Testis (tissue), 2 donors: ENCODE measurements at regions not wholly inside any gene's neighbourhood (a gene's known extent, or its start where the extent isn't known, plus 50 kb on each side); places are given as distances from the start of the nearest gene placed in this dataset.

Experiments
- DNase-seq: peaks from one replicate; pipeline ENCODE4 v3.0.0-alpha.2; 2019
- H3K27ac ChIP-seq, 2 donors: fragments of 200-600 bp; sonication (generic); one replicate each; pipeline ENCODE4 v1.5.1; 2019
- H3K27me3 ChIP-seq: fragments of 200-600 bp; sonication (generic); one replicate; pipeline ENCODE4 v1.5.1; 2019
- H3K36me3 ChIP-seq: fragments of 200-600 bp; sonication (generic); one replicate; pipeline ENCODE4 v1.5.1; 2017; ENCODE audit warnings: low read depth; ENCODE audit errors: missing control alignments
- H3K4me1 ChIP-seq: fragments of 200-600 bp; sonication (generic); one replicate; pipeline ENCODE4 v1.5.1; 2019
- H3K4me3 ChIP-seq, 2 donors: fragments of 200-600 bp; sonication (generic); one replicate each; pipeline ENCODE4 v1.5.1; 2017 to 2019
- H3K9me3 ChIP-seq: fragments of 200-600 bp; sonication (generic); one replicate; pipeline ENCODE4 v1.5.1; 2017
- CTCF ChIP-seq, 3 experiments: fragments of 450-650 bp in 2 of 3; fragments of 200-600 bp in 1 of 3; sonication (generic) in 1 of 3; IDR thresholded peaks; one replicate each; pipeline ENCODE4 v1.5.1; 2016 to 2019; ENCODE audit warnings: antibody characterized with exemption in 3 of 3, mild to moderate bottlenecking in 2 of 3, moderate library complexity in 1 of 3
- POLR2A ChIP-seq: fragments of 450-650 bp; IDR thresholded peaks from one replicate; pipeline ENCODE4 v1.6.1; 2017; ENCODE audit warnings: antibody characterized with exemption, mild to moderate bottlenecking, moderate library complexity
- WGBS, 2 donors: methylation state at CpG; one replicate each; pipeline ENCODE4 v1.1.5; 2018; 5-methylcytosine and 5-hydroxymethylcytosine counted together
- intact Hi-C: fragments of 100-400 bp; cut with DNase I; formaldehyde crosslinking; loops from one replicate; pipeline ENCODE4 v1.15.1; 2023; ENCODE audit warnings: low total_unique reads

GRCh38 chr6:137967689-137968454 lies 100.8 kb downstream of the TNFAIP3 start:
- no peaks in the 10 kb centered on the region for H3K36me3 ChIP-seq
- no peak overlapping the region for H3K27ac ChIP-seq
- no peaks in the 10 kb centered on the region for H3K27me3 ChIP-seq
- TF ChIP-seq CTCF (IDR thresholded peaks at IDR 0.05) (no peak), POLR2A (no peak)
- no peak for DNase-seq
- H3K9me3 ChIP-seq: no peaks in the 10 kb centered on the region
- WGBS, 2 donors: 80 to 90% methylated on average over 5 of the region's 5 CpGs
- intact Hi-C loops: no loop called here
- H3K4me3 ChIP-seq: no peak overlapping the region
- H3K4me1 ChIP-seq: no peaks in the 10 kb centered on the region

GRCh38 chr6:137968455-137968804 lies 101.4 kb downstream of the TNFAIP3 start:
- DNase-seq: no peak
- Histone ChIP-seq H3K36me3 (no peaks in the 10 kb centered on the region), H3K27ac (no peak overlapping the region), H3K4me1 (no peaks in the 10 kb centered on the region), H3K4me3 (no peak overlapping the region), H3K27me3 (no peaks in the 10 kb centered on the region), H3K9me3 (no peaks in the 10 kb centered on the region)
- 91 to 98% methylated on average over 5 of the region's 5 CpGs for WGBS, 2 donors
- TF ChIP-seq POLR2A (no peak), CTCF (IDR thresholded peaks at IDR 0.05) (no peak)
- intact Hi-C loops: no loop called here

- Histone ChIP-seq H3K9me3 (no peaks in the 10 kb centered on the region), H3K4me1 (no peaks in the 10 kb centered on the region), H3K27me3 (no peaks in the 10 kb centered on the region), H3K36me3 (no peaks in the 10 kb centered on the region), H3K27ac (no peak overlapping the region), H3K4me3 (no peak overlapping the region)
- DNase-seq: no peak
- no peak for TF ChIP-seq CTCF (IDR thresholded peaks at IDR 0.05)
- TF ChIP-seq POLR2A: no peak
- 66 to 67% methylated on average over 1 of the region's 1 CpG for WGBS, 2 donors
- intact Hi-C loops: no loop called here
Measured at GRCh38 chr6:137968901-137969300, 101.8 kb downstream of the TNFAIP3 start.

- Histone ChIP-seq H3K4me1 (no peaks in the 10 kb centered on the region), H3K9me3 (no peaks in the 10 kb centered on the region), H3K27ac (no peak overlapping the region), H3K27me3 (no peaks in the 10 kb centered on the region), H3K36me3 (no peaks in the 10 kb centered on the region), H3K4me3 (no peak overlapping the region)
- intact Hi-C loops: no loop called here
- TF ChIP-seq POLR2A (no peak), CTCF (IDR thresholded peaks at IDR 0.05) (no peak)
- DNase-seq: no peak
Measured at GRCh38 chr6:137969874-137970273, 102.8 kb downstream of the TNFAIP3 start.

GRCh38 chr6:137970368-137970767 lies 103.3 kb downstream of the TNFAIP3 start:
- 73 to 76% methylated on average over 4 of the region's 4 CpGs for WGBS, 2 donors
- no peak for DNase-seq
- intact Hi-C loops: no loop called here
- H3K9me3 ChIP-seq: no peaks in the 10 kb centered on the region
- no peak overlapping the region for H3K27ac ChIP-seq
- TF ChIP-seq CTCF (IDR thresholded peaks at IDR 0.05) (no peak), POLR2A (no peak)
- no peak overlapping the region for H3K4me3 ChIP-seq
- H3K4me1 ChIP-seq: no peaks in the 10 kb centered on the region
- H3K36me3 ChIP-seq: no peaks in the 10 kb centered on the region
- H3K27me3 ChIP-seq: no peaks in the 10 kb centered on the region
